ENCODE measurements at regions not wholly inside any gene's neighbourhood (a gene's known extent, or its start where the extent isn't known, plus 50 kb on each side); places are given as distances from the start of the nearest gene placed in this dataset.
"Not testable (repeated sequence)": the region's sequence is repeated elsewhere in the genome, so short reads cannot be mapped to it uniquely, and the experiment has no call there.

GRCh38 chr4:112923516-112923915 lies 125.9 kb upstream of the ANK2 start:
- DNase-seq (ENCODE audit: low spot score), result no peak
- intact Hi-C loops (cut with DNase I), result no loop called here

GRCh38 chr4:112926819-112927218 lies 122.6 kb upstream of the ANK2 start:
- intact Hi-C loops (cut with DNase I), result no loop called here

GRCh38 chr4:112927544-112927943 lies 121.9 kb upstream of the ANK2 start:
- DNase-seq (ENCODE audit: low spot score), result no peak
- intact Hi-C loops (cut with DNase I), result no loop called here

More at GRCh38 chr4:112926819-112927218, 122.6 kb upstream of the ANK2 start:
- DNase-seq (ENCODE audit: low spot score), result no peak

GRCh38 chr4:112931001-112931400 lies 118.5 kb upstream of the ANK2 start:
- intact Hi-C loops (cut with DNase I), result loop anchor here in 1 of 2 donors (10.0 kb wide), 1 partner anchor 296 kb away; the partner anchor contains the start of genes LARP7 and ZGRF1
- DNase-seq (ENCODE audit: low spot score), result no peak

- no peak for DNase-seq (ENCODE audit: low spot score)
- intact Hi-C loops (cut with DNase I), result loop anchor here in 1 of 2 donors (10.0 kb wide), 1 partner anchor 299 kb away; the partner anchor contains the start of genes LARP7 and ZGRF1
Observed at GRCh38 chr4:112933790-112934189, 115.7 kb upstream of the ANK2 start.

GRCh38 chr4:112938461-112939058 lies 110.9 kb upstream of the ANK2 start:
- intact Hi-C loops (cut with DNase I), result loop anchor here in 1 of 2 donors (5.0 to 10.0 kb wide), 2 partner anchors 166 to 304 kb away; partner anchors contain the start of genes LARP7 and ZGRF1

GRCh38 chr4:112939901-112940300 lies 109.6 kb upstream of the ANK2 start:
- intact Hi-C loops (cut with DNase I), result loop anchor here (5.0 to 10.0 kb wide), 3 partner anchors 168 to 305 kb away; partner anchors contain the start of genes LARP7 (in 1 of the 2) and ZGRF1 (in 1 of the 2)
- DNase-seq (ENCODE audit: low spot score), result no peak

More at GRCh38 chr4:112938461-112939058, 110.9 kb upstream of the ANK2 start:
- no peak for DNase-seq (ENCODE audit: low spot score)

- intact Hi-C loops (cut with DNase I), result loop anchor here in 1 of 2 donors (10.0 kb wide), 1 partner anchor 186 kb away; no protein-coding TSS in a partner anchor
- DNase-seq (ENCODE audit: low spot score), result no peak
Observed at GRCh38 chr4:112940336-112940735, 109.1 kb upstream of the ANK2 start.

- intact Hi-C loops (cut with DNase I), result loop anchor here in 1 of 2 donors (10.0 kb wide), 1 partner anchor 187 kb away; no protein-coding TSS in a partner anchor
- DNase-seq (ENCODE audit: low spot score), result no peak
Observed at GRCh38 chr4:112942077-112942476, 107.4 kb upstream of the ANK2 start.

- no peak for DNase-seq (ENCODE audit: low spot score)
- intact Hi-C loops (cut with DNase I), result loop anchor here in 1 of 2 donors (10.0 kb wide), 1 partner anchor 188 kb away; no protein-coding TSS in a partner anchor
Observed at GRCh38 chr4:112942997-112943396, 106.5 kb upstream of the ANK2 start.

GRCh38 chr4:112944006-112944405 lies 105.4 kb upstream of the ANK2 start:
- intact Hi-C loops (cut with DNase I), result loop anchor here in 1 of 2 donors (10.0 kb wide), 1 partner anchor 189 kb away; no protein-coding TSS in a partner anchor

GRCh38 chr4:112946127-112946526 lies 103.3 kb upstream of the ANK2 start:
- DNase-seq (ENCODE audit: low spot score), result no peak
- intact Hi-C loops (cut with DNase I), result loop anchor here in 1 of 2 donors (5.0 to 10.0 kb wide), 3 partner anchors 146 to 314 kb away; no protein-coding TSS in a partner anchor

More at GRCh38 chr4:112944006-112944405, 105.4 kb upstream of the ANK2 start:
- DNase-seq (ENCODE audit: low spot score), result no peak

- no peak for DNase-seq (ENCODE audit: low spot score)
- intact Hi-C loops (cut with DNase I), result loop anchor here in 1 of 2 donors (5.0 to 10.0 kb wide), 3 partner anchors 145 to 315 kb away; no protein-coding TSS in a partner anchor
Observed at GRCh38 chr4:112947616-112948015, 101.8 kb upstream of the ANK2 start.

GRCh38 chr4:112951362-112952312 lies 97.8 kb upstream of the ANK2 start:
- intact Hi-C loops (cut with DNase I), result no loop called here
- no peak for DNase-seq (ENCODE audit: low spot score)

- DNase-seq (ENCODE audit: low spot score), result no peak
- intact Hi-C loops (cut with DNase I), result no loop called here
Observed at GRCh38 chr4:112952313-112952700, 97.1 kb upstream of the ANK2 start.

- intact Hi-C loops (cut with DNase I), result no loop called here
- no peak for DNase-seq (ENCODE audit: low spot score)
Observed at GRCh38 chr4:112953262-112953661, 96.2 kb upstream of the ANK2 start.

- no peak for DNase-seq (ENCODE audit: low spot score)
- intact Hi-C loops (cut with DNase I), result no loop called here
Observed at GRCh38 chr4:112954286-112954685, 95.2 kb upstream of the ANK2 start.

GRCh38 chr4:112956484-112956896 lies 93.0 kb upstream of the ANK2 start:
- intact Hi-C loops (cut with DNase I), result no loop called here
- DNase-seq (ENCODE audit: low spot score), result no peak

GRCh38 chr4:112957764-112958163 lies 91.7 kb upstream of the ANK2 start:
- intact Hi-C loops (cut with DNase I); DNase-seq (ENCODE audit: low spot score): not testable (repeated sequence)

Data from posterior vena cava (tissue), 2 donors.